ENCODE measurements at regions not wholly inside any gene's neighbourhood (a gene's known extent, or its start where the extent isn't known, plus 50 kb on each side); places are given as distances from the start of the nearest gene placed in this dataset.

DNA sequence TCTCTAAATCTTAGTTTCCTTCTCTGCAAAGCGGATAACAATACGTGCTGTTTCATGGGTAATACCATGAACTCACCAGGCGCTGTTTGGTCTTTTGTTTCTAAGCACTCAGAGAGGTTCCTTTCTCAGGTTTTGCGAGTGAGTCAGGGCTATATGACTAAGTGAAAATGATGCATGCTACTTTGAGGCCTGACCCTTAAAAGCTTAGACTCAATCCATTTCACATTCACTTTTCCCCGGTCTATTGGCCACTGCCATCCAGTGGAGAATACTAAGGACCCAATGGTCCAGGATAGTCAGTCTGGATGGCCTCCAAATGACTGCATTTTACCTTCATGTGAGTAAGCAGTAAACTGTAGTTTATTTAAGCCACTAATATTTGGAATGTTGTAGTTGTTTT lies 400.8 kb upstream of the SLIT2 start:
- no peak for TF ChIP-seq POLR2A (IDR thresholded peaks at IDR 0.05)
- TF ChIP-seq, protein P1, sequence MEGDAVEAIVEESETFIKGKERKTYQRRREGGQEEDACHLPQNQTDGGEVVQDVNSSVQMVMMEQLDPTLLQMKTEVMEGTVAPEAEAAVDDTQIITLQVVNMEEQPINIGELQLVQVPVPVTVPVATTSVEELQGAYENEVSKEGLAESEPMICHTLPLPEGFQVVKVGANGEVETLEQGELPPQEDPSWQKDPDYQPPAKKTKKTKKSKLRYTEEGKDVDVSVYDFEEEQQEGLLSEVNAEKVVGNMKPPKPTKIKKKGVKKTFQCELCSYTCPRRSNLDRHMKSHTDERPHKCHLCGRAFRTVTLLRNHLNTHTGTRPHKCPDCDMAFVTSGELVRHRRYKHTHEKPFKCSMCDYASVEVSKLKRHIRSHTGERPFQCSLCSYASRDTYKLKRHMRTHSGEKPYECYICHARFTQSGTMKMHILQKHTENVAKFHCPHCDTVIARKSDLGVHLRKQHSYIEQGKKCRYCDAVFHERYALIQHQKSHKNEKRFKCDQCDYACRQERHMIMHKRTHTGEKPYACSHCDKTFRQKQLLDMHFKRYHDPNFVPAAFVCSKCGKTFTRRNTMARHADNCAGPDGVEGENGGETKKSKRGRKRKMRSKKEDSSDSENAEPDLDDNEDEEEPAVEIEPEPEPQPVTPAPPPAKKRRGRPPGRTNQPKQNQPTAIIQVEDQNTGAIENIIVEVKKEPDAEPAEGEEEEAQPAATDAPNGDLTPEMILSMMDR (IDR thresholded peaks at IDR 0.05): no peak
- TF ChIP-seq POLR2AphosphoS5 (IDR thresholded peaks at IDR 0.05): no peak
- no peak for TF ChIP-seq EP300 (IDR thresholded peaks at IDR 0.05; ENCODE audit: low read depth)
- 85 to 87% methylated on average over 2 to 5 of the region's 5 CpGs for WGBS, 2 donors (ENCODE audit: low coverage in 1 of 2)
- Histone ChIP-seq H3K4me1 (no peaks in the 10 kb centered on the region), H3K27me3 (no peaks in the 10 kb centered on the region), H3K36me3 (no peaks in the 10 kb centered on the region), H3K9me3 (no peaks in the 10 kb centered on the region), H3K4me3 (no peak overlapping the region), H3K27ac (no peak overlapping the region)
- intact Hi-C loops (cut with DNase I; ENCODE audit: low total_unique reads) (no loop called here), in situ Hi-C loops (cut with MboI; ENCODE audit: low pct_ligation_motif_present in 1 of 4, low pct_unique_long_range_greater_than_20kb in 1 of 4, low sequenced_read_pairs in 3 of 4) (no loop called here)
- DNase-seq: no peak

DNA sequence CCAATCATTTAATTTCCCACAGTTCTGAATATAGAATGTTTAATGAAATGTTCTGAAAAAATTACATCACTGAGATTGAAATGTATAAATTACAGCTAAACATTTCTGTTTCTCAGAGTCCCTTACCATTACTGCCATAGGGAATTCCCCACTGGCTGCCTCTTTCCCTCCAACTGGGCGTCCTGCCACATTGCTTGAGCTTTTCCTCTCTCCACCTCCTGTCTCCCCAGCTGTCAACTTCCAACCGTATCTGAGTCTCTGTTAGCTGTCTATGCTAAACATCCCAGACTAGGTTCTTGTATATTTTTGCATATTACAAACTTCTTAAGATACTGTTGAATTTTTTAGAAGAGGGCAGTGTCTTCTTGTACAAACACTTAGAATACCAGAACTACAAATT lies 407.3 kb upstream of the SLIT2 start:
- in situ Hi-C loops (cut with MboI; ENCODE audit: low pct_ligation_motif_present in 1 of 4, low pct_unique_long_range_greater_than_20kb in 1 of 4, low sequenced_read_pairs in 3 of 4): no loop called here
- 41 to 64% methylated on average over 2 of the region's 2 CpGs for WGBS, 2 donors (ENCODE audit: low coverage in 1 of 2)
- DNase-seq: no peak

DNA sequence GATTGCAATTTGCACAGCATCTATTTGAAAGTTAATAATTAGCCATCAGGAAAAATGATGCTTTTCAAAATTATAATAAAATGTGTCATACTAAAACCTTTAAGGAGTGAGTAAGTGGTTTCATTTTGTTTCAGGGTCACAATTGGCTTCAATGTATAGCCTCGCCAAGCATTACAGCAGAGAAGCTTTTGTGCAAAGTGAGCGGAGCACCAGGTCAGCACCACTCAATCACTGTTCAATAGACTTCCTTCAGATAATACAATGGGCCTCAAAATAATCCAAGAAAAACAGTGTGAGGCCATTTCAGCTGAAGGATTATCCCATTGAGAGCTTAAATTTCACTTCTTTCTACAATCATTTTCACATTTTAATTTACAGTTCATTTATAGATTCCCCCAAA lies 409.2 kb upstream of the SLIT2 start:
- in situ Hi-C loops (cut with MboI; ENCODE audit: low pct_ligation_motif_present in 1 of 4, low pct_unique_long_range_greater_than_20kb in 1 of 4, low sequenced_read_pairs in 3 of 4): no loop called here
- TF ChIP-seq POLR2AphosphoS5 (IDR thresholded peaks at IDR 0.05): no peak
- no peak for TF ChIP-seq EP300 (IDR thresholded peaks at IDR 0.05; ENCODE audit: low read depth)
- TF ChIP-seq POLR2A (IDR thresholded peaks at IDR 0.05): no peak
- TF ChIP-seq, protein P1 (IDR thresholded peaks at IDR 0.05): no peak
- Histone ChIP-seq H3K27ac (no peak overlapping the region), H3K27me3 (no peaks in the 10 kb centered on the region), H3K9me3 (no peaks in the 10 kb centered on the region), H3K4me3 (no peak overlapping the region), H3K36me3 (no peaks in the 10 kb centered on the region), H3K4me1 (no peaks in the 10 kb centered on the region)
- WGBS, 2 donors (ENCODE audit: low coverage in 1 of 2): 86 to 94% methylated on average over 2 of the region's 2 CpGs
- intact Hi-C loops (cut with DNase I; ENCODE audit: low total_unique reads): no loop called here
- no peak for DNase-seq

More for the DNA sequence above, 407.3 kb upstream of the SLIT2 start:
- Histone ChIP-seq H3K4me1 (no peaks in the 10 kb centered on the region), H3K4me3 (no peak overlapping the region), H3K9me3 (no peaks in the 10 kb centered on the region), H3K27ac (no peak overlapping the region), H3K27me3 (no peaks in the 10 kb centered on the region), H3K36me3 (no peaks in the 10 kb centered on the region)
- intact Hi-C loops (cut with DNase I; ENCODE audit: low total_unique reads): no loop called here
- TF ChIP-seq POLR2AphosphoS5 (IDR thresholded peaks at IDR 0.05) (no peak), POLR2A (IDR thresholded peaks at IDR 0.05) (no peak), EP300 (IDR thresholded peaks at IDR 0.05; ENCODE audit: low read depth) (no peak)
- TF ChIP-seq, protein P1 (IDR thresholded peaks at IDR 0.05): no peak

DNA sequence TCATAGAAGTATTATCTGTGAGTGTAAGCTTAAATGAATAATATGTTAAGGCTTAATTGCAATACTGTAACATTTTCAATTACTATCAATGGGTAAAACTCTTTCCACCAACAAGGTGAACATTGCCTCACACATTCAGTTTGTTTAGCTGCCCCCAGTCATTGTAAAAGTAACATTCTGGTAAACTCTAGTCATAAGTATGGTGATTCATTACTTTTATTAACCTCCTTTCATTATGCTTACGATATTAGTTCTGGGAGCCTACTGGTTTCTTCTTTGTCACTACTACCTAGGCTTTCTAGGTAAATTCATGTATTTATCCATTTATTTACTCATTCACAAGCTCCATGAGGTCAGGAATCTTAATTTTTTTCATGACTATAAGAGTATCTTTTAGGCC lies 412.8 kb upstream of the SLIT2 start:
- 89 to 91% methylated on average over 1 of the region's 1 CpG for WGBS, 2 donors (ENCODE audit: low coverage in 1 of 2)
- Histone ChIP-seq H3K27ac (no peak overlapping the region), H3K9me3 (no peaks in the 10 kb centered on the region), H3K36me3 (no peaks in the 10 kb centered on the region), H3K4me3 (no peak overlapping the region), H3K27me3 (no peaks in the 10 kb centered on the region), H3K4me1 (no peaks in the 10 kb centered on the region)
- intact Hi-C loops (cut with DNase I; ENCODE audit: low total_unique reads) (no loop called here), in situ Hi-C loops (cut with MboI; ENCODE audit: low pct_ligation_motif_present in 1 of 4, low pct_unique_long_range_greater_than_20kb in 1 of 4, low sequenced_read_pairs in 3 of 4) (no loop called here)
- no peak for DNase-seq
- TF ChIP-seq, protein P1 (IDR thresholded peaks at IDR 0.05): no peak
- TF ChIP-seq EP300 (IDR thresholded peaks at IDR 0.05; ENCODE audit: low read depth) (no peak), POLR2A (IDR thresholded peaks at IDR 0.05) (no peak), POLR2AphosphoS5 (IDR thresholded peaks at IDR 0.05) (no peak)

All from transverse colon (tissue), 4 donors.